Panc1 (cell line): ENCODE measurements at regions not wholly inside any gene's neighbourhood (a gene's known extent, or its start where the extent isn't known, plus 50 kb on each side); places are given as distances from the start of the nearest gene placed in this dataset.

Source experiments
- ATAC-seq: fragments of 200-7000 bp; cut with Tn5 transposase; 2 replicates; pipeline ENCODE4 v1.9.1; 2020; ENCODE audit warnings: mild to moderate bottlenecking, moderate library complexity
- BruUV-seq: library from RNA; stranded (reverse); fragments of 400-500 nt; replicated peaks from 2 replicates; lab custom pipeline; 2021; lab: Mats Ljungman, UMichigan
- CTCF ChIA-PET: fragments of 300-600 bp; sonication (Branson Sonifier 250); formaldehyde crosslinking; loops from one replicate; lab custom pipeline; 2022; ENCODE audit warnings: antibody characterized with exemption; lab: Charles Lee
- POLR2A ChIA-PET: fragments of 300-600 bp; sonication (Branson Sonifier 250); formaldehyde crosslinking; loops from one replicate; lab custom pipeline; 2022; ENCODE audit warnings: antibody characterized with exemption; lab: Charles Lee
- DNase-seq: peaks from one replicate; pipeline ENCODE4 v3.0.0-alpha.2; 2010; ENCODE audit warnings: low read depth, low spot score
- H3K27ac ChIP-seq: 2 replicates; pipeline ENCODE4 v1.5.1; 2011; ENCODE audit warnings: mild to moderate bottlenecking, low read length, inconsistent platforms
- H3K27me3 ChIP-seq: fragments of 200-500 bp; sonication (Bioruptor generic); 2 replicates; pipeline ENCODE4 v1.6.0; 2014; ENCODE audit warnings: low read length, inconsistent platforms; ENCODE audit not compliant: control insufficient read depth, insufficient read depth
- H3K36me3 ChIP-seq: fragments of 200-500 bp; sonication (Bioruptor generic); 2 replicates; pipeline ENCODE4 v1.5.1; 2014; ENCODE audit warnings: inconsistent platforms, mild to moderate bottlenecking, low read length, moderate library complexity; ENCODE audit not compliant: control insufficient read depth, insufficient read depth
- H3K4me1 ChIP-seq: 2 replicates; pipeline ENCODE4 v1.5.1; 2011; ENCODE audit warnings: inconsistent platforms, mild to moderate bottlenecking, low read length, moderate library complexity; ENCODE audit not compliant: control insufficient read depth, insufficient read depth
- H3K4me3 ChIP-seq, 2 experiments: 2 replicates each; pipeline ENCODE4 v1.5.1; 2011 to 2012; ENCODE audit warnings: low read depth in 2 of 2, low read length in 2 of 2, mild to moderate bottlenecking in 2 of 2, inconsistent platforms in 1 of 2, moderate library complexity in 1 of 2
- H3K9me3 ChIP-seq: fragments of 200-500 bp; sonication (Bioruptor generic); 2 replicates; pipeline ENCODE4 v1.5.1; 2014; ENCODE audit warnings: low read depth, mild to moderate bottlenecking, inconsistent platforms, low read length, moderate library complexity; ENCODE audit not compliant: control insufficient read depth, insufficient read depth
- CTCF ChIP-seq: fragments of 450-650 bp; IDR thresholded peaks from 2 replicates; pipeline ENCODE4 v1.5.1; 2017; ENCODE audit warnings: mild to moderate bottlenecking
- POLR2AphosphoS5 ChIP-seq: IDR thresholded peaks from 2 replicates; pipeline ENCODE4 v1.6.1; 2012; ENCODE audit warnings: mild to moderate bottlenecking, low read depth, low read length, moderate library complexity
- SIN3A ChIP-seq: IDR thresholded peaks from 2 replicates; pipeline ENCODE4 v1.6.1; 2012; ENCODE audit warnings: low read depth, mild to moderate bottlenecking, low read length, moderate library complexity, borderline replicate concordance; ENCODE audit not compliant: insufficient read depth
- TCF7L2 ChIP-seq: IDR thresholded peaks from 2 replicates; pipeline ENCODE4 v1.6.1; 2011; ENCODE audit warnings: mild to moderate bottlenecking, low read depth, low read length, inconsistent platforms
- in situ Hi-C: cut with HindIII; loops from 2 replicates; pipeline ENCODE4 v1.10.0; 2016; ENCODE audit warnings: low sequenced_read_pairs, low pct_unique_long_range_greater_than_20kb
- intact Hi-C: fragments of 100-400 bp; cut with micrococcal nuclease; formaldehyde crosslinking; loops from one replicate; pipeline ENCODE4 v1.10.0; 2022; ENCODE audit not compliant: unreplicated experiment
- TF ChIP-seq, protein P1 (sequence below), 2 experiments: IDR thresholded peaks; 2 replicates each; pipeline ENCODE4 v1.6.1; 2011 to 2012; ENCODE audit warnings: low read depth in 2 of 2, control low read depth in 1 of 2, low read length in 1 of 2, mild to moderate bottlenecking in 1 of 2, moderate library complexity in 1 of 2; ENCODE audit not compliant: insufficient read depth in 1 of 2

GRCh38 chr18:66676699-66677098, 72.8 kb upstream of the CDH19 start:
- BruUV-seq: no TSS peak
- Histone ChIP-seq H3K9me3 (no peaks in the 10 kb centered on the region), H3K4me3 (no peak overlapping the region), H3K27ac (no peak overlapping the region), H3K4me1 (no peaks in the 10 kb centered on the region), H3K27me3 (no peaks in the 10 kb centered on the region), H3K36me3 (no peaks in the 10 kb centered on the region)
- in situ Hi-C loops (no loop called here), intact Hi-C loops (no loop called here)
- no peak for TF ChIP-seq TCF7L2
- TF ChIP-seq POLR2AphosphoS5: no peak
- no peak for TF ChIP-seq SIN3A
- TF ChIP-seq, protein P1, sequence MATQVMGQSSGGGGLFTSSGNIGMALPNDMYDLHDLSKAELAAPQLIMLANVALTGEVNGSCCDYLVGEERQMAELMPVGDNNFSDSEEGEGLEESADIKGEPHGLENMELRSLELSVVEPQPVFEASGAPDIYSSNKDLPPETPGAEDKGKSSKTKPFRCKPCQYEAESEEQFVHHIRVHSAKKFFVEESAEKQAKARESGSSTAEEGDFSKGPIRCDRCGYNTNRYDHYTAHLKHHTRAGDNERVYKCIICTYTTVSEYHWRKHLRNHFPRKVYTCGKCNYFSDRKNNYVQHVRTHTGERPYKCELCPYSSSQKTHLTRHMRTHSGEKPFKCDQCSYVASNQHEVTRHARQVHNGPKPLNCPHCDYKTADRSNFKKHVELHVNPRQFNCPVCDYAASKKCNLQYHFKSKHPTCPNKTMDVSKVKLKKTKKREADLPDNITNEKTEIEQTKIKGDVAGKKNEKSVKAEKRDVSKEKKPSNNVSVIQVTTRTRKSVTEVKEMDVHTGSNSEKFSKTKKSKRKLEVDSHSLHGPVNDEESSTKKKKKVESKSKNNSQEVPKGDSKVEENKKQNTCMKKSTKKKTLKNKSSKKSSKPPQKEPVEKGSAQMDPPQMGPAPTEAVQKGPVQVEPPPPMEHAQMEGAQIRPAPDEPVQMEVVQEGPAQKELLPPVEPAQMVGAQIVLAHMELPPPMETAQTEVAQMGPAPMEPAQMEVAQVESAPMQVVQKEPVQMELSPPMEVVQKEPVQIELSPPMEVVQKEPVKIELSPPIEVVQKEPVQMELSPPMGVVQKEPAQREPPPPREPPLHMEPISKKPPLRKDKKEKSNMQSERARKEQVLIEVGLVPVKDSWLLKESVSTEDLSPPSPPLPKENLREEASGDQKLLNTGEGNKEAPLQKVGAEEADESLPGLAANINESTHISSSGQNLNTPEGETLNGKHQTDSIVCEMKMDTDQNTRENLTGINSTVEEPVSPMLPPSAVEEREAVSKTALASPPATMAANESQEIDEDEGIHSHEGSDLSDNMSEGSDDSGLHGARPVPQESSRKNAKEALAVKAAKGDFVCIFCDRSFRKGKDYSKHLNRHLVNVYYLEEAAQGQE (IDR thresholded peaks at IDR 0.05; ENCODE audit: insufficient read depth in 1 of 2, low read depth in 2 of 2, low read length in 1 of 2): no peak
- no peak for TF ChIP-seq CTCF
- ChIA-PET POLR2A (no interaction called here), CTCF (no interaction called here)
- ATAC-seq (no peak), DNase-seq (no peak)

- intact Hi-C loops (no loop called here), in situ Hi-C loops (no loop called here)
- Histone ChIP-seq H3K27me3 (no peaks in the 10 kb centered on the region), H3K27ac (no peak overlapping the region), H3K4me1 (no peaks in the 10 kb centered on the region), H3K36me3 (no peaks in the 10 kb centered on the region), H3K9me3 (no peaks in the 10 kb centered on the region), H3K4me3 (no peak overlapping the region)
- ChIA-PET POLR2A (no interaction called here), CTCF (no interaction called here)
- no TSS peak for BruUV-seq
- no peak for ATAC-seq
- TF ChIP-seq TCF7L2 (no peak), SIN3A (no peak), POLR2AphosphoS5 (no peak), CTCF (no peak)
- TF ChIP-seq, protein P1 (IDR thresholded peaks at IDR 0.05; ENCODE audit: insufficient read depth in 1 of 2, low read depth in 2 of 2, low read length in 1 of 2): no peak
- DNase-seq: no peak
Measured at GRCh38 chr18:66674286-66674685, 70.4 kb upstream of the CDH19 start.
